ENCODE measurements at regions not wholly inside any gene's neighbourhood (a gene's known extent, or its start where the extent isn't known, plus 50 kb on each side); places are given as distances from the start of the nearest gene placed in this dataset.

DNA sequence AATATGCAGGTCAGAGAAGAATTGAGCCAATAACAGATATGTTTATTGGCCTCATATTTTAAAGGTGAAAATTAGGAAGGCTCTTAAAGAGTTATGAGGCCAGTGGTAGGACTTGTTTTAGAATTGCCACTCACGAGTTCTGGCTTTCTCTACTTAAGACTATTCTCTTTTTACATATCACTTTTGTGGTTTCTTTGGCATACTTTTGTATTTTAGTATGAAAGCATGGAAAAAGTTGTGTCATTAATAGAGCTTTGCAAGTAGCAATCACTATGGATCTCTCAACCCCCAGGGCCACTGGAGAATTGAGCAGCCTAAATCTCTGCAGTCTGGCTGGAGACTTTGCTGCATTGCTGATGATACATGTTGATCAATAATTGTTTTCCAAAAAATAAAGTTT, 64.6 kb upstream of the SOX21 start:
- no peak overlapping the region for H4K5ac ChIP-seq (ENCODE audit: insufficient read length, low read depth, low read length)
- H3K79me1 ChIP-seq (ENCODE audit: insufficient read depth, low read depth, low read length, poor library complexity, severe bottlenecking) = no peaks in the 10 kb centered on the region
- H3K9me3 ChIP-seq (ENCODE audit: control insufficient read depth, low read depth, low read length) = no peaks in the 10 kb centered on the region
- no peak overlapping the region for H2BK20ac ChIP-seq (ENCODE audit: low read depth, low read length, poor library complexity, severe bottlenecking)
- no peak overlapping the region for H3K4me2 ChIP-seq (ENCODE audit: insufficient read depth, insufficient read length, low read length)
- no peak overlapping the region for H3K18ac ChIP-seq (ENCODE audit: insufficient read length, low read depth, low read length)
- no peak overlapping the region for H2AFZ ChIP-seq (ENCODE audit: low read length)
- no peak overlapping the region for H2BK5ac ChIP-seq (ENCODE audit: insufficient read length, low read length)
- no peak overlapping the region for H3K14ac ChIP-seq (ENCODE audit: insufficient read depth, low read length)
- H3T11ph ChIP-seq (ENCODE audit: low read length) = no peak overlapping the region
- no peak overlapping the region for H3K9ac ChIP-seq (ENCODE audit: extremely low read depth, insufficient read length, low read length)
- TF ChIP-seq, protein P1, sequence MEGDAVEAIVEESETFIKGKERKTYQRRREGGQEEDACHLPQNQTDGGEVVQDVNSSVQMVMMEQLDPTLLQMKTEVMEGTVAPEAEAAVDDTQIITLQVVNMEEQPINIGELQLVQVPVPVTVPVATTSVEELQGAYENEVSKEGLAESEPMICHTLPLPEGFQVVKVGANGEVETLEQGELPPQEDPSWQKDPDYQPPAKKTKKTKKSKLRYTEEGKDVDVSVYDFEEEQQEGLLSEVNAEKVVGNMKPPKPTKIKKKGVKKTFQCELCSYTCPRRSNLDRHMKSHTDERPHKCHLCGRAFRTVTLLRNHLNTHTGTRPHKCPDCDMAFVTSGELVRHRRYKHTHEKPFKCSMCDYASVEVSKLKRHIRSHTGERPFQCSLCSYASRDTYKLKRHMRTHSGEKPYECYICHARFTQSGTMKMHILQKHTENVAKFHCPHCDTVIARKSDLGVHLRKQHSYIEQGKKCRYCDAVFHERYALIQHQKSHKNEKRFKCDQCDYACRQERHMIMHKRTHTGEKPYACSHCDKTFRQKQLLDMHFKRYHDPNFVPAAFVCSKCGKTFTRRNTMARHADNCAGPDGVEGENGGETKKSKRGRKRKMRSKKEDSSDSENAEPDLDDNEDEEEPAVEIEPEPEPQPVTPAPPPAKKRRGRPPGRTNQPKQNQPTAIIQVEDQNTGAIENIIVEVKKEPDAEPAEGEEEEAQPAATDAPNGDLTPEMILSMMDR (conservative IDR thresholded peaks at IDR 0.05) = no peak
- no peaks in the 10 kb centered on the region for H3K23me2 ChIP-seq (ENCODE audit: insufficient read length, low read depth, low read length, poor library complexity, severe bottlenecking)
- H2AK5ac ChIP-seq (ENCODE audit: insufficient read length, low read length) = no peak overlapping the region
- WGBS (ENCODE audit: extremely low coverage, insufficient read length, low lambda C conversion rate) = no CpG with 5 or more reads among the region's 1 CpG
- H2BK15ac ChIP-seq (ENCODE audit: low read depth, low read length) = no peak overlapping the region
- peaks cover 0 to under 1% of the 10 kb centered on the region in 2 experiments; a peak in 2 of 5 replicates for H3K9me3 Mint-ChIP-seq
- H3K27ac Mint-ChIP-seq = no peak overlapping the region
- no peaks in the 10 kb centered on the region for H4K20me1 ChIP-seq (ENCODE audit: control insufficient read depth, insufficient read depth, insufficient read length)
- H3K23ac ChIP-seq (ENCODE audit: insufficient read length, low read depth, low read length) = no peak overlapping the region
- H3K36me3 Mint-ChIP-seq (ENCODE audit: insufficient read depth in 1 of 3, low read depth in 3 of 3) = peaks cover 0 to 12% (median 0%) of the 10 kb centered on the region in 3 experiments; a peak in 2 of 7 replicates
- H4K91ac ChIP-seq (ENCODE audit: insufficient read length, low read depth, low read length) = no peak overlapping the region
- H2BK12ac ChIP-seq (ENCODE audit: insufficient read length, low read depth, low read length) = no peak overlapping the region
- H3K27me3 ChIP-seq (ENCODE audit: insufficient read depth, low read length) = no peaks in the 10 kb centered on the region
- H3K27ac ChIP-seq (ENCODE audit: insufficient read length, low read depth, low read length) = no peak overlapping the region
- H3K4me3 Mint-ChIP-seq = no peak overlapping the region
- no peaks in the 10 kb centered on the region; the same call in 1 of the 2 replicates for H3K4me1 ChIP-seq (ENCODE audit: insufficient read depth, low read length)
- peaks cover 24 to 32% of the 10 kb centered on the region in 2 experiments for H3K4me1 Mint-ChIP-seq
- no peak for DNase-seq
- no peak overlapping the region for H3K4ac ChIP-seq (ENCODE audit: low read depth, low read length)
- H4K8ac ChIP-seq (replicated peaks; ENCODE audit: insufficient read length, low read depth, low read length) = no peak overlapping the region
- no peak overlapping the region for H2BK120ac ChIP-seq (ENCODE audit: low read depth, low read length, poor library complexity, severe bottlenecking)
- no peaks in the 10 kb centered on the region for H3K79me2 ChIP-seq (ENCODE audit: insufficient read depth, low read length)
- H3K27me3 Mint-ChIP-seq (ENCODE audit: low read depth) = no peaks in the 10 kb centered on the region; the same call in 1 of the 2 replicates
- H3K56ac ChIP-seq (ENCODE audit: insufficient read length, low read depth, low read length) = no peak overlapping the region

All from H9 (cell line).